ENCODE measurements at regions not wholly inside any gene's neighbourhood (a gene's known extent, or its start where the extent isn't known, plus 50 kb on each side); places are given as distances from the start of the nearest gene placed in this dataset.

GRCh38 chr4:183030309-183030708 lies 68.7 kb upstream of the WWC2 start:
- peaks cover 16% of the 10 kb centered on the region for H3K27me3 ChIP-seq (ENCODE audit: control insufficient read depth, insufficient read depth, low read length)
- no peak for DNase-seq (ENCODE audit: low read depth, low spot score)
- POLR2A ChIA-PET: interaction anchor here (0.6 kb wide), 1 partner anchor 309 kb away, joined by 6 read pairs; no protein-coding TSS in a partner anchor
- H3K4me3 ChIP-seq (ENCODE audit: low read depth, low read length): no peak overlapping the region
- CTCF ChIA-PET: interaction anchor here (1.3 kb wide), 1 partner anchor 377 kb away, joined by 3 read pairs; no protein-coding TSS in a partner anchor
- TF ChIP-seq CTCF (IDR thresholded peaks at IDR 0.05; ENCODE audit: low read depth, low read length): no peak
- H3K27ac ChIP-seq (ENCODE audit: low read depth, low read length): no peak overlapping the region
- no peaks in the 10 kb centered on the region for H3K9me3 ChIP-seq (ENCODE audit: control insufficient read depth, insufficient read depth, low read length)

GRCh38 chr4:183029365-183029764 lies 69.7 kb upstream of the WWC2 start:
- H3K4me3 ChIP-seq (ENCODE audit: low read depth, low read length): no peak overlapping the region
- DNase-seq (ENCODE audit: low read depth, low spot score): no peak
- H3K27me3 ChIP-seq (ENCODE audit: control insufficient read depth, insufficient read depth, low read length): peaks cover 16% of the 10 kb centered on the region
- H3K9me3 ChIP-seq (ENCODE audit: control insufficient read depth, insufficient read depth, low read length): no peaks in the 10 kb centered on the region
- no peak overlapping the region for H3K27ac ChIP-seq (ENCODE audit: low read depth, low read length)
- ChIA-PET CTCF (no interaction called here), POLR2A (no interaction called here)
- TF ChIP-seq CTCF (IDR thresholded peaks at IDR 0.05; ENCODE audit: low read depth, low read length): no peak

- no peak overlapping the region for H3K27ac ChIP-seq (ENCODE audit: low read depth, low read length)
- TF ChIP-seq CTCF (IDR thresholded peaks at IDR 0.05; ENCODE audit: low read depth, low read length): no peak
- CTCF ChIA-PET: no interaction called here
- no peak for DNase-seq (ENCODE audit: low read depth, low spot score)
- no peaks in the 10 kb centered on the region for H3K9me3 ChIP-seq (ENCODE audit: control insufficient read depth, insufficient read depth, low read length)
- POLR2A ChIA-PET: no interaction called here
- no peak overlapping the region for H3K4me3 ChIP-seq (ENCODE audit: low read depth, low read length)
- H3K27me3 ChIP-seq (ENCODE audit: control insufficient read depth, insufficient read depth, low read length): peaks cover 28% of the 10 kb centered on the region
Observed at GRCh38 chr4:183026701-183027100, 72.4 kb upstream of the WWC2 start.

- H3K4me3 ChIP-seq (ENCODE audit: low read depth, low read length): no peak overlapping the region
Observed at GRCh38 chr4:183022617-183023016, 76.4 kb upstream of the WWC2 start.

GRCh38 chr4:183017962-183018361 lies 81.1 kb upstream of the WWC2 start:
- Histone ChIP-seq H3K4me3 (ENCODE audit: low read depth, low read length) (no peak overlapping the region), H3K27ac (ENCODE audit: low read depth, low read length) (no peak overlapping the region), H3K27me3 (ENCODE audit: control insufficient read depth, insufficient read depth, low read length) (peaks cover 42% of the 10 kb centered on the region), H3K9me3 (ENCODE audit: control insufficient read depth, insufficient read depth, low read length) (no peaks in the 10 kb centered on the region)
- no peak for DNase-seq (ENCODE audit: low read depth, low spot score)
- no peak for TF ChIP-seq CTCF (IDR thresholded peaks at IDR 0.05; ENCODE audit: low read depth, low read length)
- POLR2A ChIA-PET: no interaction called here
- CTCF ChIA-PET: no interaction called here

More at GRCh38 chr4:183022617-183023016, 76.4 kb upstream of the WWC2 start:
- DNase-seq (ENCODE audit: low read depth, low spot score): no peak
- Histone ChIP-seq H3K27ac (ENCODE audit: low read depth, low read length) (no peak overlapping the region), H3K27me3 (ENCODE audit: control insufficient read depth, insufficient read depth, low read length) (peaks cover 32% of the 10 kb centered on the region), H3K9me3 (ENCODE audit: control insufficient read depth, insufficient read depth, low read length) (no peaks in the 10 kb centered on the region)
- ChIA-PET POLR2A (no interaction called here), CTCF (no interaction called here)
- TF ChIP-seq CTCF (IDR thresholded peaks at IDR 0.05; ENCODE audit: low read depth, low read length): no peak
